Spinal cord (tissue), 9 donors: ENCODE measurements at regions not wholly inside any gene's neighbourhood (a gene's known extent, or its start where the extent isn't known, plus 50 kb on each side); places are given as distances from the start of the nearest gene placed in this dataset.

Source experiments
- DNase-seq, 6 donors: peaks; one replicate each; pipeline versions ENCODE4 v3.0.0 to v3.0.0-alpha.2; 2013 to 2015; ENCODE audit warnings: low spot score in 6 of 6, low read depth in 4 of 6
- H3K27ac ChIP-seq: one replicate; pipeline ENCODE4 v1.5.1; 2013; ENCODE audit warnings: low read depth, low read length, control low read depth
- H3K27me3 ChIP-seq: one replicate; pipeline ENCODE4 v1.6.1; 2013; ENCODE audit warnings: low read length; ENCODE audit not compliant: control insufficient read depth, insufficient read depth
- H3K36me3 ChIP-seq: one replicate; pipeline ENCODE4 v1.6.1; 2013; ENCODE audit warnings: low read length; ENCODE audit not compliant: control insufficient read depth, insufficient read depth
- H3K4me1 ChIP-seq: one replicate; pipeline ENCODE4 v1.6.1; 2013; ENCODE audit warnings: low read length; ENCODE audit not compliant: control insufficient read depth, insufficient read depth
- H3K4me3 ChIP-seq: one replicate; pipeline ENCODE4 v1.5.1; 2013; ENCODE audit warnings: low read depth, low read length, control low read depth
- H3K9me3 ChIP-seq: one replicate; pipeline ENCODE4 v1.6.1; 2013; ENCODE audit warnings: low read length; ENCODE audit not compliant: control insufficient read depth, insufficient read depth
- whole genome bisulfite sequencing: methylation state at CpG from one replicate; pipeline ENCODE4 v1.1.5; 2013; ENCODE audit warnings: missing lambda C conversion rate; ENCODE audit not compliant: insufficient coverage; 5-methylcytosine and 5-hydroxymethylcytosine counted together
- donor health status: healthy.

GRCh38 chr6:164114651-164115050 lies 700.1 kb downstream of the QKI start:
- H3K27me3 ChIP-seq = no peaks in the 10 kb centered on the region
- H3K9me3 ChIP-seq = no peaks in the 10 kb centered on the region
- H3K36me3 ChIP-seq = no peaks in the 10 kb centered on the region
- peak overlapping the region; percentile 34 for H3K27ac ChIP-seq
- H3K4me3 ChIP-seq = no peak overlapping the region
- WGBS = 14% methylated on average over 4 of the region's 5 CpGs
- DNase-seq = peak in 5 of 6 donors; percentile 48 to 79 (median 56)
- H3K4me1 ChIP-seq = peaks cover 6% of the 10 kb centered on the region

- peak overlapping the region; percentile 34 for H3K27ac ChIP-seq
- H3K27me3 ChIP-seq = no peaks in the 10 kb centered on the region
- H3K9me3 ChIP-seq = no peaks in the 10 kb centered on the region
- peaks cover 12% of the 10 kb centered on the region for H3K4me1 ChIP-seq
- no peaks in the 10 kb centered on the region for H3K36me3 ChIP-seq
- no peak for DNase-seq
- 76% methylated on average over 2 of the region's 4 CpGs for WGBS
- H3K4me3 ChIP-seq = no peak overlapping the region
Measured at GRCh38 chr6:164114051-164114450, 699.5 kb downstream of the QKI start.

GRCh38 chr6:164113637-164114036 lies 699.1 kb downstream of the QKI start:
- H3K27ac ChIP-seq = no peak overlapping the region
- no peaks in the 10 kb centered on the region for H3K9me3 ChIP-seq
- H3K36me3 ChIP-seq = no peaks in the 10 kb centered on the region
- H3K27me3 ChIP-seq = no peaks in the 10 kb centered on the region
- H3K4me1 ChIP-seq = peaks cover 12% of the 10 kb centered on the region
- 96% methylated on average over 4 of the region's 4 CpGs for WGBS
- H3K4me3 ChIP-seq = no peak overlapping the region
- no peak for DNase-seq

GRCh38 chr6:164109770-164110140 lies 695.2 kb downstream of the QKI start:
- peaks cover 17% of the 10 kb centered on the region for H3K4me1 ChIP-seq
- H3K27ac ChIP-seq = peak overlapping the region; percentile 11
- DNase-seq = no peak
- 100% methylated on average over 1 of the region's 6 CpGs for WGBS
- no peaks in the 10 kb centered on the region for H3K9me3 ChIP-seq
- no peak overlapping the region for H3K4me3 ChIP-seq
- no peaks in the 10 kb centered on the region for H3K36me3 ChIP-seq
- no peaks in the 10 kb centered on the region for H3K27me3 ChIP-seq

DNA sequence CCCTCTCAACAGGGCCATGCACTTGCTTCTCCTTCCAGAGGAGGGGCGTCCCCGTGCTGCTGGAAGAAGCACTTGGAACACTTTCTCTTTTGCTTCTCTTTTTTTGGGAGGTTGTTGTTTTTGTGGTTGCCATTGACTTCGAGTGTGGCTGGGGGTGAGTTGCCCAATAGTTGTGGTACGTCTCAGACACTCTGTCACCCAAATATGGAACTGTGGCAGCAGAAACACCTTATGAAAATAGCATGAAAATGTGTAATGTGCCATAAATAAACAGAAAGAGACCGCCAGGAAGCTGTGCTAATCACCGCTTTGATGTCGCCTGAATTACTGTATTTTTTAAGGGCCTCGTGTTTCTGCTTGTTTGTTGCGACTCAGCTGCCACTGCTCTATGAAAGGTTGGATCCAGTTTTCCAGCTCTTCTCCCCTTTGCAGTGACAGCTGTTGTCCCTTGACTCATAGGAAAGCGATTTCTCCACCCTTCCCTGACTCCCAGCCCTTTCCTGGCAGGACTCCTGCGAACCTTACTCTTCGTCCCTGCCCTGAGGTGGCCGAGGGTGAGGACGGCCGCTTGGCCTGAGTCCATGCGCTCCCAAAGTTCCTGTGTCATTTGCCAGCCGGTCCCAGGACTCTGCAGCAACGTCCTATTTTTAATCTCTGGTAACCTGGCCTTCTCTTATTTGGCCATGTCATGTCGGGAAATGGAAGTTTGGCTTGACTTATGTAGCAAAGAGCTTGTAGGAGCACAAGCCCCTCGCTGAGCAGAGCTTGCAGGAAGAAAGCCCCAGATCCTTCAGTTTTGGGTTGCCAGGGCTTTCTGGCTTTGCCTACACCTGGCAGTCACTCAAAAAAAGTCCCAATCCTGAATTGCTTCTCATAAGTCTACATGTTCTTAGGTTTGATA lies 694.6 kb downstream of the QKI start:
- H3K9me3 ChIP-seq = no peaks in the 10 kb centered on the region
- H3K4me1 ChIP-seq = peaks cover 15% of the 10 kb centered on the region
- no peaks in the 10 kb centered on the region for H3K36me3 ChIP-seq
- no peak overlapping the region for H3K4me3 ChIP-seq
- WGBS = 71% methylated on average over 18 of the region's 20 CpGs
- peak in 1 of 6 donors; percentile 43 for DNase-seq
- no peaks in the 10 kb centered on the region for H3K27me3 ChIP-seq
- peak overlapping the region; percentile 11 for H3K27ac ChIP-seq

DNA sequence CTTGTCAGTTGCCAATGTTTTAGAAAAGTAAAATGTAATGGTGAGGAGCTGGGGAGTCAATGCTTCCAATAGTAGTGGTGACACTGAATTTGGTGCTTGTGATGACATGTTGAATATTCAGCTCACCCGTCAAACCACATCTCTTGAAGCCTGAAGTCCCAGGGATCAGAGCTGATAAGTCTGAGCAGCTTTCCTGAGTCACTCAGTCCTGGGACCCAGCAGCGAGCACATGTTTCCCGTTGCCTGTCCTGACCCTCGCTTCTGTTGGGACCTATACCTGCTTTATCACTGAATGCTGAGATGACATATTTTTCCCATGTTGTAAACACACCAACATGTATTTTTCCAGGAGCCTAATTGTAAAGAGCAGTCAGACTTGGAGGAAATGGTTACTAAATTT lies 693.6 kb downstream of the QKI start:
- Histone ChIP-seq H3K36me3 (no peaks in the 10 kb centered on the region), H3K4me3 (no peak overlapping the region), H3K4me1 (peaks cover 15% of the 10 kb centered on the region), H3K9me3 (no peaks in the 10 kb centered on the region), H3K27ac (no peak overlapping the region), H3K27me3 (no peaks in the 10 kb centered on the region)
- no peak for DNase-seq
- WGBS = 67% methylated on average over 3 of the region's 4 CpGs

- 92% methylated on average over 7 of the region's 9 CpGs for WGBS
Measured at GRCh38 chr6:164107297-164107995, 692.9 kb downstream of the QKI start.

GRCh38 chr6:164106345-164106769 lies 691.8 kb downstream of the QKI start:
- no peak overlapping the region for H3K4me3 ChIP-seq
- H3K27ac ChIP-seq = peak overlapping the region; percentile 38
- DNase-seq = peak in 2 of 6 donors; percentile 38 to 49
- H3K36me3 ChIP-seq = no peaks in the 10 kb centered on the region
- WGBS = 67% methylated on average over 11 of the region's 17 CpGs
- H3K27me3 ChIP-seq = no peaks in the 10 kb centered on the region
- H3K4me1 ChIP-seq = peaks cover 25% of the 10 kb centered on the region
- H3K9me3 ChIP-seq = no peaks in the 10 kb centered on the region

More at GRCh38 chr6:164107297-164107995, 692.9 kb downstream of the QKI start:
- peaks cover 18% of the 10 kb centered on the region for H3K4me1 ChIP-seq
- no peaks in the 10 kb centered on the region for H3K36me3 ChIP-seq
- H3K27me3 ChIP-seq = no peaks in the 10 kb centered on the region
- no peak overlapping the region for H3K4me3 ChIP-seq
- DNase-seq = no peak
- H3K9me3 ChIP-seq = no peaks in the 10 kb centered on the region
- H3K27ac ChIP-seq = no peak overlapping the region

- Histone ChIP-seq H3K27me3 (no peaks in the 10 kb centered on the region), H3K9me3 (no peaks in the 10 kb centered on the region), H3K4me3 (no peak overlapping the region), H3K36me3 (no peaks in the 10 kb centered on the region), H3K4me1 (peaks cover 31% of the 10 kb centered on the region), H3K27ac (peak overlapping the region; percentile 38)
- no peak for DNase-seq
- 96% methylated on average over 15 of the region's 16 CpGs for WGBS
Measured at GRCh38 chr6:164105705-164106104, 691.2 kb downstream of the QKI start.
